Neural progenitor cell (in vitro differentiated cells): ENCODE measurements at regions not wholly inside any gene's neighbourhood (a gene's known extent, or its start where the extent isn't known, plus 50 kb on each side); places are given as distances from the start of the nearest gene placed in this dataset.

Experiments used
- CTCF ChIP-seq: fragments of 200-600 bp; sonication (generic); IDR thresholded peaks from 2 replicates; pipeline ENCODE4 v1.5.1; 2017; ENCODE audit warnings: antibody characterized with exemption, mild to moderate bottlenecking
- EZH2 ChIP-seq: fragments of 200-600 bp; sonication (generic); IDR thresholded peaks from 2 replicates; pipeline ENCODE4 v1.6.1; 2017; ENCODE audit warnings: antibody characterized with exemption, mild to moderate bottlenecking, moderate library complexity
- EZH2phosphoT487 ChIP-seq: fragments of 200-600 bp; sonication (generic); IDR thresholded peaks from 2 replicates; pipeline ENCODE4 v1.6.1; 2017; ENCODE audit warnings: antibody characterized with exemption

GRCh38 chr1:62373221-62373620, 54.0 kb upstream of the KANK4 start:
- TF ChIP-seq CTCF (no peak), EZH2 (no peak), EZH2phosphoT487 (no peak)
